HUES48 (cell line): ENCODE measurements at regions not wholly inside any gene's neighbourhood (a gene's known extent, or its start where the extent isn't known, plus 50 kb on each side); places are given as distances from the start of the nearest gene placed in this dataset.

Experiments
- H3K27ac ChIP-seq: one replicate; pipeline ENCODE4 v1.7.0; 2013; ENCODE audit warnings: low read depth, low read length, inconsistent platforms
- H3K27me3 ChIP-seq: 2 replicates; pipeline ENCODE4 v1.6.1; 2013; ENCODE audit warnings: mild to moderate bottlenecking, low read length; ENCODE audit not compliant: control insufficient read depth, insufficient read depth
- H3K36me3 ChIP-seq: 2 replicates; pipeline ENCODE4 v1.6.1; 2013; ENCODE audit warnings: low read length; ENCODE audit not compliant: control insufficient read depth, insufficient read depth
- H3K4me1 ChIP-seq: 2 replicates; pipeline ENCODE4 v1.6.1; 2013; ENCODE audit warnings: mild to moderate bottlenecking, low read length; ENCODE audit not compliant: control insufficient read depth, insufficient read depth
- H3K4me3 ChIP-seq: 2 replicates; pipeline ENCODE4 v1.5.1; 2013; ENCODE audit warnings: mild to moderate bottlenecking, low read depth, low read length
- H3K9ac ChIP-seq: 2 replicates; pipeline ENCODE4 v1.6.1; 2013; ENCODE audit warnings: mild to moderate bottlenecking, low read depth, low read length, moderate library complexity
- H3K9me3 ChIP-seq: 2 replicates; pipeline ENCODE4 v1.6.1; 2013; ENCODE audit warnings: low read length; ENCODE audit not compliant: control insufficient read depth, insufficient read depth

- H3K9ac ChIP-seq = no peak overlapping the region
- peaks cover 91% of the 10 kb centered on the region for H3K9me3 ChIP-seq
- H3K4me1 ChIP-seq = no peaks in the 10 kb centered on the region
- H3K27ac ChIP-seq = no peak overlapping the region
- no peaks in the 10 kb centered on the region for H3K36me3 ChIP-seq
- no peak overlapping the region for H3K4me3 ChIP-seq
- H3K27me3 ChIP-seq = no peaks in the 10 kb centered on the region
These were observed 1171.4 kb downstream of the TBC1D22A start for GRCh38 chr22:47933891-47934290.

- Histone ChIP-seq H3K4me1 (no peaks in the 10 kb centered on the region), H3K9ac (no peak overlapping the region), H3K9me3 (peaks cover 90% of the 10 kb centered on the region), H3K4me3 (no peak overlapping the region), H3K27me3 (no peaks in the 10 kb centered on the region), H3K27ac (no peak overlapping the region), H3K36me3 (no peaks in the 10 kb centered on the region)
These were observed 1170.8 kb downstream of the TBC1D22A start for GRCh38 chr22:47933226-47933625.

GRCh38 chr22:47929646-47930185 lies 1167.3 kb downstream of the TBC1D22A start:
- H3K4me3 ChIP-seq = no peak overlapping the region
- H3K27me3 ChIP-seq = no peaks in the 10 kb centered on the region
- H3K9me3 ChIP-seq = peaks cover 95% of the 10 kb centered on the region
- H3K36me3 ChIP-seq = no peaks in the 10 kb centered on the region
- no peak overlapping the region for H3K27ac ChIP-seq
- no peaks in the 10 kb centered on the region for H3K4me1 ChIP-seq
- no peak overlapping the region for H3K9ac ChIP-seq

- H3K27me3 ChIP-seq = no peaks in the 10 kb centered on the region
- peaks cover 95% of the 10 kb centered on the region for H3K9me3 ChIP-seq
- no peak overlapping the region for H3K9ac ChIP-seq
- no peaks in the 10 kb centered on the region for H3K4me1 ChIP-seq
- H3K4me3 ChIP-seq = no peak overlapping the region
- H3K36me3 ChIP-seq = no peaks in the 10 kb centered on the region
- no peak overlapping the region for H3K27ac ChIP-seq
These were observed 1166.6 kb downstream of the TBC1D22A start for GRCh38 chr22:47929073-47929472.

- Histone ChIP-seq H3K27ac (no peak overlapping the region), H3K4me3 (no peak overlapping the region), H3K36me3 (no peaks in the 10 kb centered on the region), H3K9me3 (peaks cover 95% of the 10 kb centered on the region), H3K27me3 (no peaks in the 10 kb centered on the region), H3K4me1 (no peaks in the 10 kb centered on the region), H3K9ac (no peak overlapping the region)
These were observed 1166.2 kb downstream of the TBC1D22A start for GRCh38 chr22:47928631-47929030.

DNA sequence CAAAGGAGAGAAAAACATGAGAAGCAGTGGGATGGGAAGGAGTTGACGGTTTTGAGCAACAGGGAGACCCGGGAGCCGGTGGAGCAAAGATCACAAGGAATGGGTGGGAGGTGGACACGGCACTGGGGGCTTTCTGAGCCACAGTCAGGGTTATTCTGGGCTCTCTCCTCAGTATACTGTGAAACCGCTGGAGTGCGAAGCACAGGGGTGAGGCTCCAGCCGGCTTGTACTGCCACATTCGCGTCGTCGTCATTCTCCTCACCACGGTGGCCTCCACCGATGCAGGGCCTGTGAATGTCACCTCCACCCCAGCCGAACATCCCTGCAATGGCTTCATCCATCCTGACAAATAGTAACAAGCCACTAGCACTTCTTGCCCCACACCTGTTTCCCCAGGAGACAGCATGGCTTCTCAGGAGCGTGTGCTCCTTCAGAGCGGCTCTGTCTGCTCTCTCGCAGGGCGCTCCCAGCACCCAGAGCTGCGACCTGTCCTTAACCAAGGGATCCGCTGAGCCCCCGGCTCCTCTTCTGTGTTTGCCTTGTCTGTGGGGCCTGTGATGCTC lies 1165.3 kb downstream of the TBC1D22A start:
- no peaks in the 10 kb centered on the region for H3K27me3 ChIP-seq
- H3K36me3 ChIP-seq = no peaks in the 10 kb centered on the region
- H3K9ac ChIP-seq = no peak overlapping the region
- no peaks in the 10 kb centered on the region for H3K4me1 ChIP-seq
- peaks cover 95% of the 10 kb centered on the region for H3K9me3 ChIP-seq
- H3K27ac ChIP-seq = no peak overlapping the region
- H3K4me3 ChIP-seq = no peak overlapping the region

- peaks cover 98% of the 10 kb centered on the region for H3K9me3 ChIP-seq
These were observed 1160.6 kb downstream of the TBC1D22A start for GRCh38 chr22:47923011-47923427.

GRCh38 chr22:47921906-47922305 lies 1159.5 kb downstream of the TBC1D22A start:
- no peaks in the 10 kb centered on the region for H3K27me3 ChIP-seq
- H3K4me1 ChIP-seq = no peaks in the 10 kb centered on the region
- H3K36me3 ChIP-seq = no peaks in the 10 kb centered on the region
- H3K9ac ChIP-seq = no peak overlapping the region
- H3K27ac ChIP-seq = no peak overlapping the region
- peaks cover 93% of the 10 kb centered on the region for H3K9me3 ChIP-seq
- no peak overlapping the region for H3K4me3 ChIP-seq

More at GRCh38 chr22:47923011-47923427, 1160.6 kb downstream of the TBC1D22A start:
- H3K9ac ChIP-seq = no peak overlapping the region
- H3K27me3 ChIP-seq = no peaks in the 10 kb centered on the region
- no peaks in the 10 kb centered on the region for H3K36me3 ChIP-seq
- no peak overlapping the region for H3K27ac ChIP-seq
- H3K4me3 ChIP-seq = no peak overlapping the region
- H3K4me1 ChIP-seq = no peaks in the 10 kb centered on the region

GRCh38 chr22:47920380-47920959 lies 1158.0 kb downstream of the TBC1D22A start:
- Histone ChIP-seq H3K4me3 (no peak overlapping the region), H3K9me3 (peaks cover 85% of the 10 kb centered on the region), H3K9ac (no peak overlapping the region), H3K27me3 (no peaks in the 10 kb centered on the region), H3K4me1 (no peaks in the 10 kb centered on the region), H3K27ac (no peak overlapping the region), H3K36me3 (no peaks in the 10 kb centered on the region)

GRCh38 chr22:47919893-47920292 lies 1157.4 kb downstream of the TBC1D22A start:
- Histone ChIP-seq H3K27me3 (no peaks in the 10 kb centered on the region), H3K4me1 (no peaks in the 10 kb centered on the region), H3K27ac (no peak overlapping the region), H3K4me3 (no peak overlapping the region), H3K9ac (no peak overlapping the region), H3K36me3 (no peaks in the 10 kb centered on the region), H3K9me3 (peaks cover 84% of the 10 kb centered on the region)

GRCh38 chr22:47919001-47919441 lies 1156.6 kb downstream of the TBC1D22A start:
- Histone ChIP-seq H3K9me3 (peaks cover 80% of the 10 kb centered on the region), H3K27me3 (no peaks in the 10 kb centered on the region), H3K4me1 (no peaks in the 10 kb centered on the region), H3K36me3 (no peaks in the 10 kb centered on the region), H3K27ac (no peak overlapping the region), H3K9ac (no peak overlapping the region), H3K4me3 (no peak overlapping the region)
